GOT3 (cell line): ENCODE measurements at regions not wholly inside any gene's neighbourhood (a gene's known extent, or its start where the extent isn't known, plus 50 kb on each side); places are given as distances from the start of the nearest gene placed in this dataset.

Experiments
- DNase-seq: peaks from one replicate; lab custom pipeline; 2025; ENCODE audit warnings: mixed read lengths; lab: John Stamatoyannopoulos, UW

DNA sequence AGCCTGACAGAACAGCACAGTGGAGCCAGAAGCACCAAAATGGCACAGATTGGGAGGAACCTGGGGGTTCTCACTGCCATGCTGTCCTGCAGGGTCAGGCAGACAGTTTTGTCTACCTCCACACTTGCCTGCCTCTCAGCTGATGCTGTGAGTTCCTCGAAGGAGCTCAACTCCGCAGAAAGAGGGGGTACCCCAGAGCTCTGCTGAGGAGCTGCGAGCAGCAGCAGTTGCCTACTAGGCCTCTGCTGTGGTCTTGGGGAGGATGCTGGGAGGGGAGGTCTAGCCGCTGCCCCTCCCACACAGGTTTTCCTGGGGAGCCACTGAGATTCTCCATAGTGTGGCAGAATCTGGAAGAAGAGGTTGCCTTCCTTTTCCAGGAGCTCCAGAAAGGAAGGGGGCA is 192.5 kb downstream of the FOXD2 start:
- DNase-seq, result no peak

DNA sequence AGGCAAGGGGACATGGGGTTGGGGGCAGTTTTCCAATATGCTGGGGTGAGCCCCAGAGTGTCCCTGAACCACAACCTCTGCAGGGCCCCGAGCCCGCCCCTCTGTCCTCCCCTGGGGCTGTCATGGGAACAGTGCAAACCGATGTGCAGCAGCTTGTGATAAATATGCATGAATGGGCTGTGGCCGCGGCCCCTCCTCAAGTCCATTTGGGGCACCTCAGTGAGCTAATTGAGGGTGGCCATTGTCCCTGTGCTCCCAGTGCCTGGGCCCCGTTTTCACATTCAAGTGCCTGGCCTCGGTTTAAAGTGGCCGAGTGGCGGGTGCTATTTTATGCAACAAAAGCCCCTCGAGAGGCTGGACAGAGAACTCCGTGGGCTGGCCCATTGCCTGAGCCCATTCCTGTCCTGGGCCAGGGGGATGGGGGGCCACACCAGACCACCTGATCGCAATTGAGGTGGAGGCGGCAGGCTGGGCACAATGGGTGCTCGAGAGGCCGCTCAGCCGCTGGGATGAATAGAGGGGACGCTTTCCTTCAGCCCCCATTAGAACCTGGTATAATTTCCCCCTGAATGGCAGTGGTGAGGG is 193.7 kb downstream of the FOXD2 start:
- no peak for DNase-seq

DNA sequence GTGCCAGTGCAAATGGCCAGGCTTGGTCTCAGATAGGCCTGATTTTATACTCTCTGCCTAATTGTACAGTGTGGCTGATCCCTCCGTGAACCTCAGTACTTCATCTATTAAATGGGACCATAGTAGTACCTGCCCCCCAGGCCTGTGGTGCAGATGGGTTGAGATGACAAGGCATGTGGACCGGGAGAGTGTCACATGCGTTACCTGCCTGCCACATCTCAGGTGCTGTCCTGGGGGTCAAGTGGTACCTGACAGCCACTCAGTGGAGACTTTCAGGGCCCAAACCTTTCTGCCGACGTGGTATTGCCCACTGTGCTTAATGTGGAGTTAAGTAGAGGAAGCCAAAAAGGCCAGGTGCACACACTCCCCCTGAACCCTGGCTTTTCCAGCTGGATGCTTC is 197.3 kb downstream of the FOXD2 start:
- no peak for DNase-seq

DNA sequence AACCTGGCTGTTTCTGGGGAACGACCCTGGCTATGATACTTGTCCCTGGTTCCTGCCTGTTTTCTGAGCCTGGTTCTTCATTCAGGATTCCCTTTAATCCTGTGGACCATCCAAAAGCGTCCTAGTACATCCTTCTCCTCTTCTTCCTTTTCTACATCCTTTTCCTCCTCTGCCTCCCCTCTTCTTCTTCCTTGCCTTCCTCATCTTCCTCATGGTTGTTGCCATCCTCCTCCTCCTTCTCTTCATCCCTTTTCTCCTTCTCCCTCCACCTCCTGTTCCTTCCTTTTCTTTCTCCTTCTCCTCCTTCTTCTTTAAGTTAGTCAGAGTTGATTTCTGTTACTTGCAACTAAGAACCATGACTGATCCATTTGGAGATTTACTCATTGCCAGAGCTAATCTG is 197.8 kb downstream of the FOXD2 start:
- no peak for DNase-seq

DNA sequence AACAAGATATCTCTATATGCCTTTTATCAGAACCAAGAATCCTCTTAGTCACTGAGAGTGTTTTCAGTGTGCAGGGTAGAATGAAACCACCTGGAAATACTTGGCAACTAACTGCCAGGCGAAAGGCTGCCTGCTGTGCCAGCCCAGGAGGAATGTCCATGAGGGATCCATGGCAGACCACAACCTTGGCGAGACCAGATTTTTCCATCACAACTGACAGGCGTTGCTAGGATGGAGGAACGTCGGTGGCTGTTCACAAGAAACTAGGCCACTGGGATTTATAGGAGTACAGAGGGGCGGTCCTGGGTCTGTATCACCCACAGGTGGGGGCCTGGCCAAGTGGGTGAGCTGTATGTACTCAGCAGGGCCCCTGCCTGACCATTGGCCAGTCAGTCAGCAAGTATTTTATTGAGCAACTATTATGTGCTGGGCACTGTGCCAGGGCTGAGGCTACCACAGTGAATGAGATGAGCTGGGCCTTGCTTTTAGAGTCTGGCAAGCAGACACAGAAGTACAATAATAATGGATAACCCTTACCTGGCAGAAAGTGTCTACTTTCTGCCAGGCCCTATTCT is 199.4 kb downstream of the FOXD2 start:
- no peak for DNase-seq

DNA sequence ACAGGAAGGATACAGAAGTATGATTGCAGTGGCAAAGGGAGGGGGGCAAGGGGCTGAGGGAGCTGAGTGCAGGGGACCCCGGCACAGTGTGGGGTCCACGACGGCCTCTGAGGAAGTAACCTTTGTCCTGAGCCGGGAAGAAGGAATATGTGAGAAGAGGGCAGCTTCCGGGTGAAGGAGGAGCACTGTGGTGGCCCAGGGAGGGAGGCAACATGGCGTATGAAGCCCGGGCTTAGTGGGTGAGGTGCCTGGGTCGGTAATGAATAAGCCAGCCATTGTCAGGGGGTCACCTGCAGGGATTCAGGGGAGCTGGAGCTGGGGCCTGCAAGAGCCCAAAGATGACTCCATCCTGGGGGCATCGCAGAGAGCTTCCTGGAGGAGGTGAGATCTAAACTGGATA is 200.4 kb downstream of the FOXD2 start:
- no peak for DNase-seq

DNA sequence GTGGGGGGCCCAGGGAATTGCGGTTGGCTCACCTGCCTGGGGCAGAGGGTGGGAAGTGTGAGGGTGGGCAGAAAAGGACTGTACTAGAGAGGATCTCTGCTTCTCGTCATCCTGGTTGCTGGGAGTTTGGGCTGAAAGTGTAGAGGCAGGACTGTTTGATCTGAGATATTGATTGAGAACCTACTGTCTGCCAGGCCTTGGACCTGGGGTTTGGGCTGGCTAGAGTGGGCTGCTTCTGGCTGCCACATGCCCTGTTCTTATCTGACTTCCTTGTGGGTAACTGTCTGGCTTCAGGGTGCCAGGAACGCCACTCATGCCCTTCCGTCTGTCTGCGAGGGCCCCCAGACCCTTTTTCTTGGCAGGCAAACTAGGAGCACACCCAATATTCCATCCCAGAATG is 200.9 kb downstream of the FOXD2 start:
- no peak for DNase-seq

DNA sequence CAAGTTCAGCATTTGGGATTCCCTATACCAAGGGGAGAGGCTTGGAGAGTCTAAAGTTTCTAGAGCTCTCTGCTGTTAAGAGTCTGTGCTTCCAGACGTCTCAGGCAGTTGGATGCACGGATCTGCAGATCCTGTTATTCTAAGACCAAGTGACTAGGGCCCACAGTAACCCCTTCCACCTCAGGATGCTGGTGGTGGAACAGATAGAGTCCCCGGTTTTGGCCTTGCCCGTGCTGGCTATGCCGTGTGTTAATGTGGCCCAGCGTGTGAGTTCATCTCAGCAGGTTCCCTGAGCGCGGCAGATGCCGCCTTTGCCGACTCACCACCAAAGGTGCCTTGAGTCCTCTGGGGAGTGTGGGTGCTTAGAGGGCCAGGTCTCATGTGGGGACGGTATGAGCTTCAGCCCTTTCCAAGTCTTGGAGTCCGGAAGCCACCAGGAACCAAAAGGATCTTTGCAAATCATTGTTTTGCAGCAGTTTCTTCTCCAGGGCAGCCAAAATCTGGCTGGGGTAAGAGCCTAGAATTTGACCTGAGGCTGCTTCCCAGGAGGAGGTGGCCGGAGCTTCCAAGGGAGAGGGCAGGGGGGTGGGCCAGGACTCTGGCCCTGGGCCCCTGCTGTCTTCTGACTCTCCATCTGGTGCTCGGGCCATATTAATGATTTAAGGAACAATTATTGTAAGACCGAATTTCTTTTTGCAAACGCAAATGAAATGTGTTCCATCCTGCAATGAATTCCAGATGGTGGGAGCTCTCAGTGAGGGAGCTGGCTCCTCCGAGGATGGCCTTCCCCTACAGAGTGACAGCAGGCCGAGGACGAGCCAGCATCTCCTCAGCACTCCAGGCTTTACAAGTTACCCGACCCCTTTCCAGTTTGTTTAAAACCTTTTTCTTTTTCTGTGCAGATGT is 205.7 kb downstream of the FOXD2 start:
- DNase-seq, result no peak

DNA sequence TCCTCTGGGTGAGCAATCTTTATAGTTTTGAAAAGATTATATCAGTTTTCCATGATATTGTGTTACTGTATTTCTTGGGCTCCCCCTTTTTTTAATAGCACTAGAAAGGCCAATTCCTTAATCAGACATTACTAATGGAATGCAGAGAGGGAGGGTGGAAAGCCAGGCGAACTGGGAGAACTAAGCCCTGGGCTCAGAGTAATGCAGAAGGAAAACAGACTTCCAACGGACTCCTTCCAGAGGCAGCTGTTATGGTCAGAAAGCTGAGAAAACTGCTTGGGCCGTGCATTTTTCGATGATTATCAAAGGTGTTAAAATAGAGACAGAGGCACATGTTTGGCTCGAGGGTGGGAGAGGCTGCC is 206.3 kb downstream of the FOXD2 start:
- no peak for DNase-seq

DNA sequence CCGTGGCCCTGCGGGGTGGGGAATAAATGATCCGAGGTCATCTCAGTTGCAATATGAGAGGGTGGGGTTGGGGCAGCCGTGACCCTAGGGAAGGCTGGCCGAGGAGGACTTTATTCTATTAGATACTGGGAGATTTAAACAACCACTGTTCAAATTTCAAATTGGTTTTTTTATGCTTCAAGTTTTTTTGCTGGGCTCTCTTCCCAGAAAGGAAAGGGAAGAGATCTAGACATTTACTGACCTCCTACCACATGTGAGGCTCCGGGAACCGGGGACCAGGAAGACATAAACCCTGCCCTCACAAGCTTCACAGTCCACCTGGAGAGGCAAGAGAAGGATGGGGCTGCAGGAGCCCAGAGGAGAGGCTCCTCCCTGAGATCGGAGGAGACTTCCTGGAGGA is 207.3 kb downstream of the FOXD2 start:
- DNase-seq, result no peak

DNA sequence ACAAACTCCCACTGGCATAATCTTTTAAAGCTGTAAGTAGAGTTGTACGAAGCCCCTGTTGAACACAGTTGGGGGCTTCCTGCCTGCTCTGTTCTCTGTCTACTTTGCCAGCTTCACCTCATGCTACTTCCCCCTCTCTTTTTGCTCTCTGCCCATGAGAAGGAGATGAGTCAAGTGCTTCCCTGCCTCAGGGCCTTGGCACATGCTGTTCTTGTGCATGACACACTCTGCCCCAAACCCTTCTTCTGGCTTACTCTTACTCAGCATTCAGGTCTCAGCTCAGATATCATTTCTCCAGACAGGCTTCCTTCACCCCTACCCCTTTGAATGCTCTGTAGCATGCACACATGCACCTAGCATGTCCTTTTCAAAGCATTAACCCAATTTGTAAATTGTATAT is 208.8 kb downstream of the FOXD2 start:
- DNase-seq, result no peak

DNA sequence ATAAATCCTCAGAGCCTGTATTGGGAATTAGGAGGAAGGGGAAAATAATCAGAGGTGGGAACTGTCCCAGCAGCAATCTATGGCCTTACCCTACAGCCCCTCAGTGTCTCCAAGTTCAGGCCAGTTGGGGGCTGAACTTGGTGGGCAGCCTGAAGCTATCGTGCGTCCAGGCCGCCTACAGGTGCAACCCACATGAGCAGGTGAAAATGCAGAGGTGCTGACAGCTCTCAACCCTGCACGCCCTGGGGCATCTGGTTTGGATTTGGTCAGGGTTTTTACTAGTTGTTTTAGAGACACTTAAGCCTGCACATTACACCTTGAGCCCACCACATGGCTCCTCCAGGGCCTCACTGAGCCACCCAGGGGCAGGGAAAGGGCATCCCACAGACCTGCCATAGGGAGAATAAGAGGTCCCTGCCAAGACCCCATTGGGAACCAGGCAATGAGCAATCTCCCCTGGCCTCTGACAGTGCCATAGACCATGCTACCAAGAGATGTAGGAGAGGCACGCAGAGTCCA is 209.5 kb downstream of the FOXD2 start:
- no peak for DNase-seq

DNA sequence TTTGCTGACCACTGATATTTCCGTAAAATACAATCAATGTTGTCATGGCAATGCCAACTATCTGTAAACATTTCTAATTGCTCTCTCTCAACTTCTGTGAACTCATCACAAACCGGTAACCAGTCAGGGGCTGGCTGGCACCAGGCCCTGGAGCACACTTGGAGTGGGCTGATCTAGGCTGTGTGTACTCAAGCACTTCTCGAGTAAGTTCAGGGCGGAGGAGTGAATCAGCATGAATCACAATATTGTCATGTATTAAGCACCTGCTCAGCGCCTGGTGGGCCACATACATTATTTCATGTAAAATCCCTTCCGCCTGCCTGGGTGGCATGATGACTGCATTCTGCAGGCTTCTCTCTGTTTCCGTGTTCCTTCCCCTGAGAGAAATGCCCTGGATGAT is 212.4 kb downstream of the FOXD2 start:
- peak; percentile 37 for DNase-seq

DNA sequence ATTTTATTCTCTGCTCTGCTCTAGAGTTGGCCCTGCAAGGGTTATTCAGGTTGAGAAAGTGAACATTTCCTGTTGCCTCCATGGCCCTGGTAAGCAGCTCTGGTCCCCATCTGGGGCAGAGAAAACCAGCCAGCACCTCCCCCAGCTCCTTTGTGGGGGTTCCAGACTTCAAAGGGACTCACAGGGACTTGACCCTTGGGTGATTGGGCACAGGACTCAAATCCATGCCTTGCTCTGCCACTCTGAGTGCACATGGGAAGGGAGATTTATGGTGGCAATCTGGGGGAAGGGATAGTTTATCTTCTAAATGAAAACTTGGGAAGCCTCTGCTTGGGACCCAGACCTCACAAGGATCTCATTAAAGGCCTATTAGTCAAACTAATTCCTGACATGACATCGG is 212.8 kb downstream of the FOXD2 start:
- DNase-seq, result no peak

DNA sequence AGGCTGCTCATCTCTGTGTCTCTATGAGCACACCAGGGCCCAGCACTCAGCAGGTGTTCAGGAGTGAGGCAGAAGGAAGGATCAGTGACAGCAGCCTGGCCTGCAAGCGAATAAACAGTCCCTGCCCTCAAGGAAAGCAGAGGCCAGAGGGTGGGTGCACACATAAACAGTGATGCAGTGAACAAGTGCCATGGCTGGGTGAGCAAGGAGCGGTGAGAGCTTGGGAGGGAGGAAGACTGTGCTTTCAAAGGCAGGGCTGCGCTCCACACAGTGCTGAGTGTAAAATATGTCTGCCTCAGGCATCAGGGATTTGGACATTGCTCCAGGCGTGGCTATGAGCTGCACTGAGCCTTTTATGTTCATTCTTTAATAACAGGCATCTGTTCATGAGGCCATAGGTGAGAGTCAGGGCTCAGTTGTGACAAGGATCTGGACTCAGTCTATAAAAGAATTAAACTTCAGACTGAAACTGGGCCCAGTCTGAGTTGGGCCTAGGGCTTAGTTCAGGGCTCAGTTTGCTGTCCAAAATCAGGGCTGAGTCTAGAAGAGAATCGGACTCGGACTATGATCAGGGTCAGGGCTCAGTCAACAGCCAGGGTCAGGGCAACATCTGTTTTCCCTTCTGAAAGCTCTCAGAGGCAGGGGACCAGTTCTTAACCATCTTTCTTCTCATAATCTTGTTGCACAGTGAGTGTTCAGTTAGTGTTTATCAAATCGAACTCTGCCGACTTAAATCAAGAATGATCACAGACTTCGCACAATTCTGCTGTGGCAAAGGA is 213.7 kb downstream of the FOXD2 start:
- no peak for DNase-seq

DNA sequence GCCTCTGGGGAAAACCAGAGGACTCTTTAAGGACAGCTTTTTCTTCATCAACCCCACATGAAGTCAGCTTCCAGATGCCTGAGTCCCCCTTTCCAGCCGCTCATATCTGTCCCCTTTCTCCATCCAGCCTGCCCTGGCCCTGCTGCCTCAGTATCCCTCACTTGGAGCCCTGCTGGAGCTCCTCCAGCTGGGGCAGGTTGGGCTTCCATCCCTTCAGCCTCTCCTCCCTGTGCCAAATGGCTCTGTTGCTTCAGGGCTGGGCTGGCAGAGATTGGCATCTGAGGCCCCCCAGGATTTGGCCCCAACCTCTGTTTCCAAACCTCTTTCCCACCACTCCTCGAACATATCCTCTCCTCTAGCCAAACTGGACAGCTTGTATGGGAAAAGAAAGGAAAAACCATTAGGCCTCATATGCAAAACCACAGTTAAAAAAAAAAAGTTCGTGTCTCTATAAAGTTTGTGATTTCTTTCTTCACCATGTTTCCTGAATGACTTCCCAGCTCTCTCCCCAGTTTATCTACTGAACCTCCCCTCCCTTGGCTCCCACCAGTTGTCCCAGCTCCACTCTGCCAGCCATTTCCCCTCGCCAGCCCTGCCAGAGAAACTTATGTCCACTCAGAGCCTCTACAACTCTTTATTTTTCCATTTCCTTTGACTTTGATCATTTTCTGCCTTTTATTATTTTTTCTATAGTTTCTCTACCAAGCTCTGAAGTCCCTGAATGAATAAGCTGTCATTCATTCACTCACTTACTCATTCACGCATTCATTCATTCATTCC is 217.9 kb downstream of the FOXD2 start:
- no peak for DNase-seq

DNA sequence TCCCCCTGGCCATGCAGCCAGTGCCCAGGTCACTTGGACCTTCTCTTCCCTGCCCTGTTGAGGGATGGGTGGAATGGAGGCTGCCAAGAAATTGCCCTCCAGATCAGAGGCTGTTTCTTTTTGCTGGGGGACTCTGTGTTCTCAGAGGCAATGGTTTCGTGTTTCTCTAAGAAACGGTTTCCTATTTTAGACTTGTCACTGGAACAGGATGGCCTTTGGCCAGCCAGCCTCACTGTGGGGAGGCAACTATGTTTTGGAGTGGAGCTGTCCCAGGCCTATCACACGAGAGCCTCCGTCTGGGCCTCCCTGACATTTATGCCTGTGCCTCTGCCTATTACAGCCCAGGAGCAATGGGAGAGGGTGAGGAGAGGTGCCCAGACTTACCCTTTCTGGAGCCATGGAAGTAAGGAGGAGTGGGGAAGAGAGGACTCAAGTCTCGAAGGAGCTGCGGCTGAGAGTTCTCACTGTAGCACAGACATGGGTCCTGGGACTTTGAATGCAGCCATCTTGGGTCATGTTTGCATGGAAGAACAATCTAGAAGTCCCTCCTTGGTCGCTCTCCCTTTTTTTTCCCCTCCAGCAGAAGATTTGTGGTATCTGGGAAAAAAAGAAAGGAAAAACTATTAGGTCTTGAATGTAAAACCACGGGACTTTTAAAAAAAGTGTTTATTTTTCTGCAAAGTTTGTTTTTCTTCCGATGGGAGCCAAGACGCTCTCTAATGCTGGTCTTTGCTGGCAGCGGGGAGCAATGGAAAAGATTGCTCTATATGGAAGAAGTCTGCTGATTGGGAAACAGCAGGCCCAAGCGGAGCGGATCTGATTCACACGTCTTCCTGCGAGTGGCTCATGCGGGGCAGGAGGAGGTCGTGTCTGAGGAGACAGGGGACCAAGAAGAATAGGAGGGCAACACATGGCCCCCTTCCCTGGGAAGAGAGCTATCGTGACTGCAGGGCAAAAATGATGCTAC is 219.2 kb downstream of the FOXD2 start:
- DNase-seq, result no peak

DNA sequence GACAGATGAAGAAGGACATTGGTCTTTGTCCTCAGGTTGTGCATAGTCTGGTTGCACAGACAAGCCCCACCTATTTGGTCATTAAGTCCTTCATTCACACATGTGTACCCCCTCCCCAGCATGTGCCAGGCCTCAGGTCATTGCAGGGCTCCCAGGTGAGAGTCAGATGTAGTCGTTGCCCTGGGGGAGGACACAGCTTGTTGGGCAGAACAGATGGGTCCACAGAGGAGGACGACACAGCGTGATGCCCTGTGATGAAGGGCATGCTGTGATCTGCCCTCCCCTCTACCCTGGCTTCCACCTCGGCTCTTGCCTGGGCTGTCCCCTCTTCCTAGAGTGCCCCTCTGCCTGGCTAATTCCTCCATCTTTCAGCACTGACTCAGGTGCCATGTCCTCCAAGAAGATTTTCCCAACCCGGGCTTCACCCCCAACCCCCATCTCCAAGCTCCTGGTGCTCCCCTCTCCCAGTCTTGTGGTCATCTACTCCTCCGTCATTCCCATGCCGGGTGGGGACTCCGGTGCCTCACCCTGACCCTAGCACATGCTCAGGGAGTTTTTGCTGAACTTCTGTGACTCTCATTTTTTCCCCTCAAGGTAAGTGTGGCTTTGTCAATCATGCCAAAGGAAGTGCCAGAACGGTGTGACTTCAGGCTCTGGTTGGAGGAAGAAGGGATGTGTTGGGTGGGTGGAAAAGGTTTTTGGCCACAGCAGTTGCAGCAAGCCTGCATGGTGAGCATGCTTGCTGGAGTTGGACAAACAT is 220.5 kb downstream of the FOXD2 start:
- DNase-seq, result no peak

DNA sequence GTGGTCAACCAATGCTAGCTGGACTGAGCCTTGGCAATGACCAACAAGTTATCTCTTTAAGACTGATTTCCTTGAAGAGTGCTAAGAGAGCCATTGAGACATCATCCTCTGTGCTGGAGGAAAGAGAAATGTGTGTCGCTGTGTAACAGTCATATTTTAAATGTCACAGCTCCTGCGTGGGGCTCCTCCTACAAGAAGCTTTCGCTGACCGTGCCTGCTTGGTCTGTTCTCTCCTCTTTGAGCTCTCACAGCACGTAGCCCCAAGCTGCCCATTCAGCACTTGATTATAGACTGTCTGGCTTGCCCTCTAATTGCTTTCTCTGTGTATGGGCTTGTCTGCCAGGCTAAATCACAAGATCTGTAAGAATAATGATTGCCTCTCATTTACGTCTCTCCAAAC is 221.3 kb downstream of the FOXD2 start:
- no peak for DNase-seq

DNA sequence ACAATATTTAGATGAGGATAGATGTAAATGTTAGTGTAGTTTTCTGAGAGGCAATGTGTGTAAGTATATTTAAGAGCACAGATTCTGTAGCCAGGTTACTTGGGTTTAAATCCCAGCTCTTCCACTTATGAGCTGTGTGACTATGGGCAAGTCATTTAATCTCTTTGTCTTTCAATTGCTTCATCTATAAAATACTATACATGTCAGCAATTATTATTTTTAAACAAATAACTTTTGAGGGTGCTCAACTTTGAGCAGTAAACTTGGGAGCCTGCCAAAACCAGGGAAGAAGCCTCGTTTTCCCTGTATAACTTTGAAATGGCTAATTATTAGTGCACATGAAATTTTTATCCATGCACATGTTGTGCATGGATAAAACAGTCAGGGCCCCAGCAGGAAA is 222.8 kb downstream of the FOXD2 start:
- no peak for DNase-seq
